HEK293 (cell line): ENCODE measurements at regions not wholly inside any gene's neighbourhood (a gene's known extent, or its start where the extent isn't known, plus 50 kb on each side); places are given as distances from the start of the nearest gene placed in this dataset.

Source experiments
- CTCF ChIA-PET: fragments of 350-600 bp; formaldehyde crosslinking; extraction: SDS; loops from one replicate; lab custom pipeline; 2021; ENCODE audit warnings: antibody characterized with exemption; lab: Yijun Ruan, JAX
- POLR2A ChIA-PET: fragments of 300-600 bp; formaldehyde crosslinking; extraction: SDS; loops from one replicate; lab custom pipeline; 2020; ENCODE audit warnings: antibody characterized with exemption, inconsistent platforms; lab: Yijun Ruan, JAX
- H3K27ac ChIP-seq: fragments of 200-500 bp; sonication (Bioruptor generic); 2 replicates; pipeline ENCODE4 v1.5.1; 2014; ENCODE audit warnings: low read depth, low read length, control low read depth, inconsistent platforms; ENCODE audit errors: extremely low read depth
- H3K36me3 ChIP-seq, 2 experiments: fragments of 200-500 bp in 1 of 2; sonication (Bioruptor generic) in 1 of 2; 1 replicate in 1 of 2; 2 replicates in 1 of 2; pipeline ENCODE4 v1.5.1; 2014 to 2017; ENCODE audit warnings: inconsistent platforms in 2 of 2, low read length in 2 of 2; ENCODE audit not compliant: control insufficient read depth in 2 of 2, insufficient read depth in 1 of 2
- H3K4me1 ChIP-seq: fragments of 200-500 bp; sonication (Bioruptor generic); 2 replicates; pipeline ENCODE4 v1.5.1; 2014; ENCODE audit warnings: mild to moderate bottlenecking, low read length, inconsistent platforms; ENCODE audit not compliant: control insufficient read depth, insufficient read depth
- H3K4me3 ChIP-seq: 2 replicates; pipeline ENCODE4 v1.5.1; 2011; ENCODE audit warnings: low read depth, mild to moderate bottlenecking, control low read depth, low read length, moderate library complexity
- H3K9me3 ChIP-seq: fragments of 200-500 bp; sonication (Bioruptor generic); 2 replicates; pipeline ENCODE4 v1.5.1; 2014; ENCODE audit warnings: low read depth, low read length, inconsistent platforms; ENCODE audit not compliant: control insufficient read depth, insufficient read depth
- ATF2 ChIP-seq: fragments of 450-650 bp; formaldehyde crosslinking; IDR thresholded peaks from 2 replicates; pipeline ENCODE4 v1.5.1; 2016; ENCODE audit warnings: missing biosample characterization, missing genetic modification characterization, low read depth
- BCL11A ChIP-seq: fragments of 450-650 bp; formaldehyde crosslinking; IDR thresholded peaks from 2 replicates; pipeline ENCODE4 v1.5.1; 2016; ENCODE audit warnings: low read depth, missing biosample characterization, missing genetic modification characterization
- HIC1 ChIP-seq: fragments of 450-650 bp; formaldehyde crosslinking; IDR thresholded peaks from 2 replicates; pipeline ENCODE4 v1.5.1; 2016; ENCODE audit warnings: missing biosample characterization, missing genetic modification characterization
- IKZF3 ChIP-seq: fragments of 450-650 bp; IDR thresholded peaks from 2 replicates; pipeline ENCODE4 v1.5.0; 2018; ENCODE audit warnings: missing biosample characterization, mild to moderate bottlenecking, missing genetic modification characterization, moderate library complexity
- MEIS1 ChIP-seq: sonication (generic); formaldehyde crosslinking; IDR thresholded peaks from 2 replicates; pipeline ENCODE4 v1.8.1; 2022; ENCODE audit warnings: missing genetic modification reagents, mild to moderate bottlenecking, borderline replicate concordance
- PRDM1 ChIP-seq: fragments of 450-650 bp; formaldehyde crosslinking; IDR thresholded peaks from 2 replicates; pipeline ENCODE4; 2016; ENCODE audit warnings: missing biosample characterization, missing genetic modification characterization
- PRDM10 ChIP-seq: fragments of 450-650 bp; formaldehyde crosslinking; IDR thresholded peaks from 2 replicates; pipeline ENCODE4 v1.5.1; 2016; ENCODE audit warnings: missing biosample characterization, missing genetic modification characterization
- PRDM4 ChIP-seq: fragments of 450-650 bp; formaldehyde crosslinking; IDR thresholded peaks from 2 replicates; pipeline ENCODE4 v1.5.1; 2017; ENCODE audit warnings: missing biosample characterization, missing genetic modification characterization
- RBAK ChIP-seq: fragments of 450-650 bp; formaldehyde crosslinking; IDR thresholded peaks from 2 replicates; pipeline ENCODE4 v1.5.1; 2016; ENCODE audit warnings: missing biosample characterization, missing genetic modification characterization
- ZBTB21 ChIP-seq: fragments of 450-650 bp; formaldehyde crosslinking; IDR thresholded peaks from 2 replicates; pipeline ENCODE4 v1.5.1; 2017; ENCODE audit warnings: missing biosample characterization, missing genetic modification characterization
- ZFP69B ChIP-seq: fragments of 450-650 bp; formaldehyde crosslinking; IDR thresholded peaks from 2 replicates; pipeline ENCODE4 v1.5.1; 2016; ENCODE audit warnings: missing biosample characterization, missing genetic modification characterization
- ZNF157 ChIP-seq: fragments of 450-650 bp; formaldehyde crosslinking; IDR thresholded peaks from 2 replicates; pipeline ENCODE4 v1.5.1; 2016; ENCODE audit warnings: missing biosample characterization, missing genetic modification characterization
- ZNF280C ChIP-seq: fragments of 450-650 bp; formaldehyde crosslinking; IDR thresholded peaks from 2 replicates; pipeline ENCODE4 v1.5.1; 2016; ENCODE audit warnings: missing biosample characterization, missing genetic modification characterization
- ZNF335 ChIP-seq: fragments of 450-650 bp; formaldehyde crosslinking; conservative IDR thresholded peaks from 2 replicates; pipeline ENCODE4 v1.5.1; 2016; ENCODE audit warnings: missing biosample characterization, missing genetic modification characterization
- ZNF391 ChIP-seq: fragments of 450-650 bp; formaldehyde crosslinking; IDR thresholded peaks from 2 replicates; pipeline ENCODE4 v1.5.1; 2016; ENCODE audit warnings: low read depth, missing biosample characterization, missing genetic modification characterization, borderline replicate concordance
- ZNF398 ChIP-seq: fragments of 450-650 bp; formaldehyde crosslinking; IDR thresholded peaks from 2 replicates; pipeline ENCODE4 v1.5.1; 2017; ENCODE audit warnings: missing biosample characterization, missing genetic modification characterization
- ZNF621 ChIP-seq: fragments of 450-650 bp; formaldehyde crosslinking; IDR thresholded peaks from 2 replicates; pipeline ENCODE4 v1.5.1; 2017; ENCODE audit warnings: missing biosample characterization, missing genetic modification characterization
- ZNF692 ChIP-seq: fragments of 450-650 bp; formaldehyde crosslinking; IDR thresholded peaks from 2 replicates; pipeline ENCODE4 v1.5.1; 2016; ENCODE audit warnings: missing biosample characterization, missing genetic modification characterization

- H3K4me1 ChIP-seq = no peaks in the 10 kb centered on the region
- H3K36me3 ChIP-seq = no peaks in the 10 kb centered on the region
- no peaks in the 10 kb centered on the region for H3K9me3 ChIP-seq
- TF ChIP-seq ZNF335 (tag by site-specific recombination) (no peak), ZNF391 (no peak), ATF2 (no peak), PRDM4 (no peak), ZBTB21 (no peak), ZNF398 (no peak), RBAK (no peak), IKZF3 (tag by site-specific recombination) (no peak), MEIS1 (no peak), BCL11A (no peak), ZNF157 (no peak), PRDM10 (tag by site-specific recombination) (no peak), HIC1 (tag by site-specific recombination) (no peak), PRDM1 (tag by site-specific recombination) (no peak), ZNF692 (no peak), ZFP69B (tag by site-specific recombination) (no peak), ZNF280C (tag by site-specific recombination) (no peak), ZNF621 (tag by site-specific recombination) (no peak)
- ChIA-PET POLR2A (interaction anchor here (1.7 kb wide), 1 partner anchor 17 kb away, joined by 4 read pairs; no protein-coding TSS in a partner anchor), CTCF (interaction anchor here (1.0 kb wide), 2 partner anchors 54 to 149 kb away, joined by 3 to 4 read pairs; no protein-coding TSS in a partner anchor)
- H3K27ac ChIP-seq = no peak overlapping the region
- no peak overlapping the region for H3K4me3 ChIP-seq
Measured at GRCh38 chr6:47160702-47161101, 118.6 kb upstream of the ADGRF1 start.
